ENCODE measurements at regions not wholly inside any gene's neighbourhood (a gene's known extent, or its start where the extent isn't known, plus 50 kb on each side); places are given as distances from the start of the nearest gene placed in this dataset.

DNA sequence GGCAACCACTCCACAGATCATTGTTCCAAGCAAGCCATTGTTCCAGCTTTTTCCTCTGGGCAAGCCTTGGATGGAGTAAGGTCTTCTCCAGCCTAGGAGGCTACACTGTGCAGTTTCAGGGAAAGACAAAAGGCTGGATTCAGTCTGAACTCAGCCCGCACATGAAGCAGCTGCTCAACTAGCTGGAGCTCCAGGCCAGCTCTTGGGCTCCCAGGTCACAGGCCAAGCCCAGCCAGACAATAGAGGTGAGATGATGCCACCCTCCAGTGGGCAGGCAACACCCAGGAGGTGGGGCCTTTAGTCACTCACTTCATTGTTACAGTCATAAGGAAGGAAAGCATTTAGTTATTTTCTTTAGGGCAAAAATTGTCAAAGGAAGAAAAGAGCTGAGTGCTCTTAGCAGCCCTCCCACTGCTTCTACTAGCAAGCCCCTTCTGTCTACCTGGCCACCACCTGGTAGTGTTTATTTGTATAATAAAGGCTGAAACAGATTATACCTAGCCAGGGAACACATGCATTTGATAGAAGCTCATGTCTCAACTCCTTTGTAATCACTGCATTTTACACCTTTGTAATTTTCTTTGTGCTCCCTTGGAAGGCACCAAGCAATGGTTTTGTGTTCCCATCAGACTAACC lies 253.4 kb downstream of the WDR11 start:
- no peak for DNase-seq

DNA sequence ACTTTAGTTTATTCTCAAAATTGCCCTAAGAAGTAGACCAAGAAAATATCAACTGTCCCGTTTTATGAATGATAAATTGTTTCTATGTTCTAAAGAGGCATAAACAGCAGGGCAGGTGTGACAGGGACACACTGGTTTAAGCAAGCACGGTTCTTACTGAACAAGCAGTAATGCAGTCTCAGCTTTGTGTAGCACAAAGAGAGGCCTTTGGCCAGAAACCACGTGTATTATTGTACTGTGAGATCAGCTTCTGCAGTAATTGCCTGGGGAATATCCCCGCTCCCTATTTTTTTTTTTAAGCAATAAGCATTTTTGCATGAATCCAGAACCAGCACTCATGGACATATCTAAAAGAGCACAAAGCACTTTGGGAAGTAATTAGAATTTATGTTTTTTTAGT lies 255.4 kb downstream of the WDR11 start:
- no peak for DNase-seq

DNA sequence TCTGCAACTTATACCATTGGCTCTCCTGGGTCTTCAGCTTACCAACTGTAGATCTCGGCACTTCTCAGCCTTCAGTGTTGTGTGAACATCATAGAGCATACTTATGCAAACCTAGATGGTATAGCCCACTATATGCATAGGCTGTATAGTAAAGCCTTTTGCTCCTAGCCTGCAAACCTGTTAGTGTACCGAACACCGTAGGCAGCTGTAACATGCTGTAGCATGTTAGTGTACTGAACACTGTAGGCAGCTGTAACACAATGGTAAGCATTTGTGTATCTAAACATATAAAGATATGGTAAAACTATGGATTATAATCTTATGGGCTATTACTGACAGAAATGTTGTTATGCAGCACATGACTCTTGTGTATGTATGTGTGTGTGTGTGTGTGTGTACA lies 256.9 kb downstream of the WDR11 start:
- no peak for DNase-seq

DNA sequence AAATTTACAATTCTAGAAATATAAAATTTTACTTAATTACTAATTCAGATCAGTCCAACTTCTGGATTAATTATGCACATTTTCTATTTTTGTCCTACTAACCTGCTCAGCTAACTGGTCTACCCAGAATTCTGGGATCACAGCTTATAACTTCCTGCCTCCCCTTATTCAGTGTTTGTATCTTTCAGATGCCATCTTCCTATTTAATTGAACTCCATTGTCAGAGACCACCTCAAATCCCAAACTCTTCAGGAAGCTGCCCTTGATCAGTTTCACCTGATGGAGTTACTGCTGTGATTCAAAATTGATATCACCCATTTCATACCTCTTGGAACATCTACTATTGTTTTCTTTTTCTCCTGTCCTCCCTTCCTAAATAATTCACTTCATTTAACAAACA lies 259.2 kb downstream of the WDR11 start:
- no peak for DNase-seq

DNA sequence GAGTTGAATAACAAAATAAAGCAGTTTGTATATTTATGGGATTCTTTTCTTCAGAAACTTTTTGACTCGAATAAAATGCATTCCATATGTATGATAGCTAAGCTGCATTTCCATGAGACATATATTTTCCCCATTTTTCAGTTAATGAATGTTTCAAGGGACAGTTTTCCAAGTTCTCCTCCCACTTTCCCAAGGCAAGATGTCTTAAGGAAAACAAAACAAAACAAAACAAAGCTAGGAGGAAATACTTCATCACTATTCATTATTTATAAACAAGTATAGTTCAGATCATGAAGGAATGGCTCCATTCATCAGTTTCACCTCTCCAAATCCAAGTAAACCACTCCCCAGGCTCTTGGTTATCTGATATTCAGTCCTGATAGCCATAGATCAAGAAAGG lies 261.0 kb downstream of the WDR11 start:
- no peak for DNase-seq

DNA sequence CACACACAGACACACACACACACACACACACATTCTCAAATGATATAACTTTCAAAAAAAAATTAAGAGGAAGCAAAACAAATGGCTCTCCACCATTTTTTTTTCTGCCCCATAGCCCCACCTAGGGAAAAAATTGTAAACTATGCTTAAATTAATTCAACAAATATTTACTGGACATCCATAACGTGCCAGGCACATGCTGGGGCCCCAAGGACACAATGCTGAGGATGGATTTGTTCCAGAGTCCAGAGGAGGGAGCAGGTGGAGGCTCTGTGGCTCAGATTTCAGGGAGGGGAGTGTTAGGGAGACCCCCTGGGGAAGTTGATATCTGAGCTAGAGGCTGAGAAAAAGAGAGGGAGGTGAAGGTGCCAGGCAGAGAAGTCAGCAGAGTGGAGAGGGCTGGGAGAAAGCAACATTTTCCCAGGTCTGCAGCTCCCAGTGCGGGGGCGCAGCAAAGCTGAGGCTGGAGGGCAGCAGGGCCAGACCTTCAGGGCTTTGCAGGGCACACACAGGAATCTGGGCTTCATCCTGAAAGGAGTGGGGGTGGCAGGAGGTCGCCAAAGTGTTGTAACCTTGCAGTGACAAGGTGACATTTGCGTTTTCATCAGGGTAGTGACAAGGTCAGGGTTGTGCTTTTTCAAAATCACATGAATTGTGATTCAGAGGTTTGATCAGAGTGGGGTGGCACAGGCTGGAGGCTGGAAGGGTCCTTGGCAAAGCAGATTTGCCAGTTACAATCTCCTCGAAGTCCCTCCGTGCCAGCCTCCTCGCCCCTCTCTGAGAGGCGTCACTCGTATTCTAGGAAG lies 261.6 kb downstream of the WDR11 start:
- no peak for DNase-seq

DNA sequence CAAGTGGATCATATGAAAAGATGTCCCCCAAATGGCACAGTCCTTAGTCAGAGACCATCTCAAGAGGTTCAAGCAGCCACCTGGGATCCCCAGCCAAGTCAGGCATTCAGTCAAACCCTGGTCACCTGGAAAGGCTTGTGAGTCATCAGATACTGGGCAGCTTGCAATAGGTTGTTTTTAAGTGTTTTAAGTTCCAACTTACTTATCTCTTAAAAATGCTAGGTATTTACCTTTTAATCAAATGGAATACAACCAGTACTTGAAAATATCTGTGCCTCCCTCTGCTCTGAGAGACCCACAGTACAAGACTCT lies 262.2 kb downstream of the WDR11 start:
- no peak for DNase-seq

DNA sequence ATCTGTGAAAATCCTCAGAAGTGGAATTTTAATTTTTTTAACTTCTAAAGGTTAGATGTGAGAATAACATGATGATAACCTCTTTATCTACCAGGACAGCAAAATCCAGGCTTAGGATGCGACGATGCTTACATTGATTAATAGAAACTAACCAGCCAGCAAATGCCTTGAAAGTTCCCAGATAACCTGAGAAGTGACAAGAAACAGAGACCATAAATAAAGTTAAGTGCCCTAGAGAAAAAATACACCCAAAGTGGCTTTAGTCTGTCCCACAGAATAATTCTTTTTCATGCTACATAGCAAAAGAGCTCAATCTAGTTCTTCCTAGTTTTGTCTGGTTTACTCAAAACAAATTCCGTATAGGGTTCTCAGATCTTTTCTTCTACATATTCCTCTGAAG lies 262.7 kb downstream of the WDR11 start:
- DNase-seq, result no peak

DNA sequence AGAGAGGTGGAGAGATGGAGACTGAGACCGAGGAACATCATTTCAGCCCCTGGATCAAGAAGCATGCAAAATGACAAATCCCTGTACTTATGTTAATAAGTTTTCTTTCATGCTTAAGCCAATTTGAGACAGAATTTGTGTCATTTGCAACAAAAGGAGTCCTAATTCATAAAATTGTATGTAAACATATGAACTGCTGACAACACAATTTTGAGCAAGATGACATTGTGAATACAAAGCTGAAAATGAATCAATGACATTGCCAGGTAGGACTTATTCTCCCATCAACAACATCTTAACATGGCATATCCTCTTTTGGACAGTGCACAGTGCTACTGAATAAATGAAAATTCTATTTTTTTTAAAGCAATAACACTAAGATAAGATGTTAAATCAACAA lies 264.0 kb downstream of the WDR11 start:
- DNase-seq, result no peak

DNA sequence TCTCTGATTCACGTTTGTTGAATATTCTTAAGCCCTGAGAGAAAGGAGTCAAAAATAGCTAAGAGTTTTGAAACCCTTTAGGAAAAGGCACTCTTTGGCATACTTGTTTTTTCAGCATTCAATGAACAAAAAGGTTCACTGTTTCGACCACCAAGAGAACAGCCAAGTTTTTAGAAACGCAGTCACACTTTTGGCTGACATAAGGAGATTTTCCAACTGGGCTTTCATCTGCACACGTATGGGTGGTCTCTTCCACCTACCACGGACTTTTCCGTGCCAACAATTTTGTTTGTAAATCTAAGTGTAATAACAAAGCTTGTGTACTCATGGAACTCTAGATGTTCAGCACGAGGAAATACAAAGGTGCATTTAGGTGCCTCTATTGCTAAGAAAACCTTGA lies 270.3 kb downstream of the WDR11 start:
- no peak for DNase-seq

DNA sequence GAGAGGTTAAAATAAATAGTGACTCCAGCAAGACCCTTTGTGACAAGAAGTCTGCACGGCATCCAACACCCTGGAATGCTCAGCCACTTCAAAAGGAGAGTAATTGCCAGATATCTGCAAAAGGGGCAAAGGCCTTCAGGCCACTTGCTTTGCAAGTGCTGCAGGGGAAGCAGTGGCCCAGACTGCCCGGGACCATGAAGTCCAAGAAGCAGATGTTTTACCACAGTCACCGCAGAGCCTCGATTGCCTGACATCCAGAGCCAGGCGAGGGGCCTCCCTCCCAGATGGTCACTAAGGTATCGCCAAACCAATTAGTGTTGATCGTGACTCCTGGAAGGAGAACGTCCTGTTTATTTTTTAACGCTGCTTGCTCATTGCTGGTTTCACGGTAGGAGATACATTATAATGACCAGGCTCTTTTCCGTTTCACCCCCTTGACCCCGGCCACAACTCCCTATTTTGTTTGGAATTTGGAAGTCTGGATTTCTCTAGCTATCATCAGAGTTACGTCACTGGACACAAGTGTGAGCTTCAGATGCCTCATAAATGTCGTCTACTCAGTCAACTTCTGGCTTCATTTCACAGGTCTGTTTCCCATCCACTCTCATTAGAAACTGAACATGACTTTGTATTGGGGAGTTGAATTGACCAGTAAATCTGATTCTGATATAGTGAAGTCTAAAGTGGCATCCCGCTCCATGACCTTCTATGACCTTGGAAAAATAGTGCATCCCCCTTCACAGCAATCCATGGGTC lies 276.2 kb downstream of the WDR11 start:
- DNase-seq, result no peak

DNA sequence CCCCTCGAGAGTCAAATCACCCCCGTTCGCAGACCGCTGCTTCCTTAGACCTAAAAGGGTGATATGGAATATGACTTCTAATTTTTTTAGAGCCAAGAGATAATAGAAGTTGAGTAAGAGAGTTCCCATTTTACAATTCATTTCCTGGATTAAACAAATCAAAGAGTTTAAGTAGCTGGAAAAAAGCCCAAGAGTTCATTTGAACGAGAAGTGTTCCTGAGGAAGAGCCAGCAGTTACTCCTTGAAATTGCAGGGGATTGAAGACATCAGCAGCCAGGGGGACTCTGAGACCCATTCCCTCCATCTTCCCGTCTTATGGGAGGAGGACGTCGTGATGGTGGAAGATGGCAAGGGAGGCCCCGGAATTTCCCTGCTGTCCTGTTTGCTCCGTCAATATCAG lies 277.0 kb downstream of the WDR11 start:
- DNase-seq, result no peak

DNA sequence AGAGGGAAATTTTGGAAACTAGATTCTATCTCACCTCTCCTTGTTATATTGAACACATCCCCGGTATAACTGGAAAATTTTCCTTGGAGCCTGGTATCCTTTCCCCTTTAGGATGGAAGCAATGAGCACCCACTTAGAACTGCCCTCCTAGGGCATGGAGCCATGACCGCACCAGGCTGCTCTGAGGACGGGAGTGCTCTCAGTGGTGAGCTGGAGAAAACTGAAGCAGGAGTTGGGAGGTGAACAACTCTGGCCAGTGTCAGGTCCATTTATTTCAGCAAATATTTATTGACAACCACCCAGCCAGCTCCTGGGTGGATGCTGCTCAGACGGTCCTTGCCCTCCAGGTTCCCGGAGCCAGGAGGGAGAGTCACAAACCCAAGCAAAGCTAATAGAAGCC lies 278.1 kb downstream of the WDR11 start:
- no peak for DNase-seq

DNA sequence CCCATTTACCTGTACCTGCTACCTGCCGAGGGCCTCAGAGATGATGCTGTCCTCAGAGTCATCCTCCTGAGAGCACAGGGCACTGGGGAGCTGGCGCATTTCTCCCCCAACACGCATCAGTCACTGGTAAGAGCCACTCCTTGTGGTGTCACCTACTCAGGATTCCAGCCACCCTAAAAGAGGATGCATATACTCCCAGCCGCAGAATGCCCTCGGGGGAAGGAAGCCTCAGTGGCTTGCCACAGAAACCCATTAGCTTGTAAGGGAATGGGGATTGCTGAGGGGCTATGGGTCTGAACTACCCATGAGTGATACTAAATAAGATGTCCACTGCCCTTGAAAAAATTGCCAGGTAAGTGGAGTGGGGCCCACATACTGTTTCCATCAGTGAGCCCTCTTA lies 279.2 kb downstream of the WDR11 start:
- DNase-seq, result no peak

DNA sequence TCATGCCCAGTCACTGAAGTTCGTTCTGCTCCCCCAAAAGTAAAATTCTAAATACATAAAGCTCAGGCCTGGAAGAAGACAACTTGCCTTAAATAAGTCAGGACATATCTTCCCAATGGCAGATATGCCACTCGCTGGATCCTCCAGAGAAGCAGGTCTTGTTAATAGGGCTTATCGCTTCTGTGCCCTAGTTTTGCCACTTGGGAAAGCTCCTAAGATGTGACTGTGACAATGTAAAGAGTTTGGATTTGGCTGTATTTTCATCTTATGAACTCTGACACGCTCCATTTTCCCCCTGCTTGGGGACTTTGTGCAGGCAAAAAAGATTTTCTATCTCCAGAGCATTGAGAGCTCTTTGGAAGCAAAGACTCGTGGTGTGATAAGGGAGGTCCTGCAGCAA lies 279.9 kb downstream of the WDR11 start:
- no peak for DNase-seq

DNA sequence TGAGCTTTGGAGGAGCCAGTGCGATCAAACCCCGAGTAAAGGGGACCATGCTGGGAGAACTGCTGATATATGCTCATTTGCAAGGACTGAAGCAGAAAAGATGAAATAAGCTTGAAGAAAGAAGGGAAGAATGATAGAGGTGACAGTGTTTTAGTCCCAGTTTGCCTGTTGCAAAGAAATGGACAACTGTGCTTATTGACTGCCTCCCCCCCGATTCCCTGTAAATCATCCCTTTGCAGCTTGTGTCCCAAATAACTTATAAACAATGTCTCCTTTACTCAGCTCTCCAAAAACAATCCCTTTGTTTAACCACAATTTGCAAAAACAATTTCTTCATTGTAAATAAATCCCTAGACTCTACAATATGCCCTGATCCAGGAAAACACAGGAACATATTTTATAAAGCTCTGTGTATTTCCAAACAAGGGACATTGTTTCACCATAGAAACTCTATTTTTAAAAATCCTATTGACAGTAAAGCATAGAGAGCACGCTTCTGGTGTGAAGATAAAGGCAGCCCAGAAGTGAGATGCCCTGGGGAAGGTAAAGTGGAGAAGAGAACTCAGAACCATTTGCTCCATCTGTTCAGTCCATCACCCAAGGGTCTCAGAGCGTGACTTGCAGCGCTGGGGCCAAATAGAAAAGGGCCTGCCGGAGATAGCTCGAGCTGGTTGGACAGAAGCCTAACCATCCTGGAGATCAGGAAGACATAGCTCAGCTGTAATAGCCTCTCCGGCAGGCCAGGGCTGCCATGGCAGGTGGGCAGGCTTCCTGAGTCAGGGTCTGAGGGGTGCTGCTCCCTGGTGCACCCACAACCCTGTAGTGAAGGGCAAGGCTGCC lies 280.5 kb downstream of the WDR11 start:
- DNase-seq, result no peak

DNA sequence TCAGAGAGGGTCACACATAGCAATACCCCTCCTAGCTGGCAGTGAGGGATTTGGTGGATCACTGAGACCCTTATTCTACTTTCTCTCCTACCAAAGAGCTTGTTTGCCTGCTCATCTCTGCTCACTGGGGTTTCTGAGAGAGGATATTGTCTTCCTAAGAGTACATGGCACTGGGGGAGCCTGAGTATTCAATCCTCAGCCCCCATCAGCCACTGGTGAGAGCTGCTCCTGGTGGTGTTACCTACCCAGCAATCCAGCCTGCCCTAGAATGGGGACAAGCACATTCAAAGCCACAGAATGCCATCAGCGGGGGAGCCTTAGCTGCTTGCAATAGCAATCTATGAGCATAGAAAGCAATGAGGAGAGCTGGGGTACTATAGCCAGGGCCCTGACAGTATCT lies 281.1 kb downstream of the WDR11 start:
- DNase-seq, result no peak

DNA sequence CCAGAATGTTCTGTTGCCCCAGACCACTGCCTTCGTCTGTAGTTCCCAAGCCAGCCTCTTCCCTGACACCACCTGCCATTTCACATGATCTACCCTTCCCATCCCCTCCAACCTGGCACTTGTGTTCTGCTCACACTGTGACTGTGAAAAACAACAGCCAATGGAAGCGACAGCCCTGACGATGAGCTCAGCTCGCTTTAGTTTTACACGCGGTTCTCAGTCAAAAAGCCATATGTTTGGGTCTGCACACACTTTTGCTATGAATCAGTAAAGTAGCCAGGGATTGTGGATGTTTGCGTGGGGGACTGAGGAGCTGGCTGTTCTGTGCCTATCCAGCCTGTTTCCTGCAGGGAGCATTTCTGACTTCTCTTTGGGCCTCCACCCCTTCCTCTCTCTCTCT lies 282.7 kb downstream of the WDR11 start:
- DNase-seq, result no peak

DNA sequence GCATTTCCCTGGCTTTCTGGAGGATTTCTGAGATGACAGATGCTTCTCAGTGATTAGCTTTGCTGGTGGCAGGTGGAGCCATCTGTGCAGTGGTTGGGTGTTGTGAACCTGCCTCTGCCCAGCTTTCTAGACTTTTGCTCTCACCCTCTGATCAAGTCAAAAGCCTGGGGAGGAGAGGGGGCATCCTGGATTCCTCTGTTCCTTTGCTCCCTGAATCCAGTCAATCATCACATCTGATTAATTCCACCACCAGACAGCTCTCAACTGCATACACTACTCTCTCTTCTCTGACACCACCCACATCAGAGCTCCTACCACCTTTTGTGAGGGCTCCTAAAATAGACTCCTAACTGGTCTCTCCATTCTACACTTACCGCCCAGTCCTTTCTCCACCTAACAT lies 283.5 kb downstream of the WDR11 start:
- DNase-seq, result no peak

DNA sequence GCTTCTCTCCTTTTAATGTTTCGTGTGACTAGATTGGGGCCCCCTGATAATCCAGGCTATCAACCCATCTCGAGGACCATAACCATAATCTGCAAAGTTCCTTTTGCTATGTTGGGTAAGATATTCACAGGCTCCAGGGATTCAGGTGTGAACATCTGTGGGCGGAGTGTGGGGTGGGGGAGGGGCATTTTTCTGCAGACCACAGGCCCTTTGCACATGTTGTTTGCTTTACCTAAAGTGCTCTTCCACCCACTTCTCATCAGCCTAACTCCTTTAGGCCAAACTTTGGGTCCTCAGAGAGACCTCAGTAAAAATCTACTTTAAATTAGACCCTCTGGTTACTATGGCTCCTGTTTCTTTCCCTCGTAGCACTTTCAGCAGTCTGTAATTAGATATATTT lies 284.4 kb downstream of the WDR11 start:
- no peak for DNase-seq

DNA sequence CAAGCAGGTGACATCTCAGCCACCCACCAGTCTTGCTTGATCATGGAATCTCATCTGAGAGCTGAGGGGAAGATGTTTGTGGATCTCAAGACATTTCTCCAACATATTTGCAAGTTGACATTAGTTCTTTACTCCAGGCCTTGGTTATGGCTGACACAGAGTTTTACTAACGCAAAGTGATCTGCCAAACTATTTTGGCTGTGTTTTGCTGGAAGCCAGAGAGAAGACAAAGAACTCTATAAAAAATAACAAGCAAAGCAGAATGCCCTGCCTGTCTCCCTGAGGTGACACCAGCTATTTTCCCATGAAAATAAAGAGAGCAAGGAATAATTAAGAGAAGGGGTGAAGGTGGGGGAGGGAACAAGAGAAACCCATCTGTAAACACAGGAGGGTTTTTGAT lies 286.4 kb downstream of the WDR11 start:
- DNase-seq, result no peak

DNA sequence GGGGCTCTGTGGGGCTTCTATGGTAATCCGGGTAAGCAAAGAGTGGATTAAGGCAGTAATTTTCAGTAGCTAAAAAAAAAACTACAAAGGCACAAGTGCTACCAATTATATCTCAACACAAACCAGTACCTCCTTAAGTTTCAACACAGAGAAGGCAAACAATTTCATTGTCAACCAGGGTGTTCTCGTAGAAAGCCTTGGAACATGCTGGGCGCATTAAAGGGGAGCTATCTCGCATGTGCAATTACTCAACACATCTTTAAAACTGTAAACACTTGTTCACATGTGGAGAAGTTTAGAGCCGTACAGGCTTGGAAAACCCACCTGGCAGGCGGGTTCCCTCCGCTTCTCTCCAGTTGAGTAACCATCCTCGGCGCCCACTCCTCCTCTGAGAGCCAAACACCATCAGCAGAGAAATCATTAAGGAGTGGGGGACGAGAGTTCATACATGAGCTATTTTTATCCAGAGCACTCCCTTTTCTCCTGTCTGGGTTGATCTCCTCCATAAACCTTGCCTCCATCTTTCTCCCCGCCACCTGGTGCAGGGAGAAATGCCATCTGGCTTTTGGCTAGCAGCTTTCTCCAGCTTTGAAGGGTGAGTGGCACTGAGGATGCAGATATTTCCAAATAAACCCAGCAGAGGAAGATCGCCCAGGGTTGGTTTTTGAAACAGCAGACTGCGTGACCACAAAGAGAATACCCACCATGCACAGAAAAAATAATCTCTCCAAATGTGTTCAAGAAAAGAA lies 287.1 kb downstream of the WDR11 start:
- DNase-seq, result no peak

DNA sequence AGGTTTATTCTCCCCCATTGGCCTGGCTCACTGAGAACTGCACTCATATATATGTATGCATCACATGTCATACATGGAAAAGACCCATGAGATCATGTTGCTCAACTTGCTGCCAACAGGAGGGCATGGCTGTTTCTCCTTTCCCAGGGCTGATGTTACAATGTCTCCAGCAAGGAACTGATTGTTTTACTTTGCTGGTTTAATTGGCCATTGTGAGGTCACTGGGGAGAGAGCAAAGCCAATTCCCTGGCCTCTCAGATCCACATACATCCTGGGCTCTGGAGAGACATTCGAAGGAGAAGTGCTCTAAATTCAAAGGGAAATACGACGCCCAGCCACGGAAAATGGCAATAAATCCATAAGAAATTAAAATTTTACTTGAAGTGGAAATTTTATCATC lies 287.8 kb downstream of the WDR11 start:
- no peak for DNase-seq

Measured in stimulated activated CD4-positive, alpha-beta T cell treated with anti-CD3 and anti-CD28 coated beads, Interleukin-4, amount 100 ng/mL, for 1 hour (primary cell).